ENCODE measurements at regions not wholly inside any gene's neighbourhood (a gene's known extent, or its start where the extent isn't known, plus 50 kb on each side); places are given as distances from the start of the nearest gene placed in this dataset.

GRCh38 chr2:239598011-239598731, 197.4 kb upstream of the HDAC4 start:
- Mint-ChIP-seq H3K27ac (no peak overlapping the region), H3K27me3 (peaks cover 0 to 1% of the 10 kb centered on the region in 2 donors), H3K9me3 (no peaks in the 10 kb centered on the region), H3K4me3 (no peak overlapping the region), H3K36me3 (no peaks in the 10 kb centered on the region), H3K4me1 (peaks cover 17 to 19% (median 19%) of the 10 kb centered on the region in 3 donors)
- Histone ChIP-seq H3K27ac (ENCODE audit: low read depth, low read length) (no peak overlapping the region), H3K4me1 (ENCODE audit: insufficient read depth, low read length) (peaks cover 20% of the 10 kb centered on the region), H3K4me3 (ENCODE audit: low read length) (no peak overlapping the region), H3K27me3 (ENCODE audit: insufficient read depth, low read length, poor library complexity, severe bottlenecking) (no peaks in the 10 kb centered on the region), H3K9me3 (ENCODE audit: low read length) (no peaks in the 10 kb centered on the region), H3K36me3 (ENCODE audit: insufficient read depth, low read length) (no peaks in the 10 kb centered on the region)
- POLR2A ChIA-PET = no interaction called here
- CTCF ChIA-PET = no interaction called here
- no peak for DNase-seq

- H3K27me3 Mint-ChIP-seq = peaks cover 0 to 1% of the 10 kb centered on the region in 2 donors
- CTCF ChIA-PET = no interaction called here
- no peak overlapping the region for H3K27ac ChIP-seq (ENCODE audit: low read depth, low read length)
These were observed 196.4 kb upstream of the HDAC4 start for GRCh38 chr2:239597216-239597615.

GRCh38 chr2:239596792-239597191, 196.0 kb upstream of the HDAC4 start:
- Mint-ChIP-seq H3K36me3 (peaks cover 0 to 4% (median 0%) of the 10 kb centered on the region in 3 donors), H3K4me3 (peak overlapping the region in 1 of 7 donors; percentile 70), H3K9me3 (no peaks in the 10 kb centered on the region), H3K27me3 (no peaks in the 10 kb centered on the region), H3K27ac (peak overlapping the region in 1 of 8 donors; percentile 80), H3K4me1 (peaks cover 5 to 6% (median 5%) of the 10 kb centered on the region in 3 donors)
- Histone ChIP-seq H3K27me3 (ENCODE audit: insufficient read depth, low read length, poor library complexity, severe bottlenecking) (no peaks in the 10 kb centered on the region), H3K4me3 (ENCODE audit: low read length) (no peak overlapping the region), H3K36me3 (ENCODE audit: insufficient read depth, low read length) (no peaks in the 10 kb centered on the region), H3K27ac (ENCODE audit: low read depth, low read length) (no peak overlapping the region), H3K9me3 (ENCODE audit: low read length) (no peaks in the 10 kb centered on the region), H3K4me1 (ENCODE audit: insufficient read depth, low read length) (peaks cover 6% of the 10 kb centered on the region)
- ChIA-PET POLR2A (no interaction called here), CTCF (no interaction called here)
- DNase-seq = no peak

More at GRCh38 chr2:239597216-239597615, 196.4 kb upstream of the HDAC4 start:
- no peak overlapping the region for H3K27ac Mint-ChIP-seq
- Histone ChIP-seq H3K27me3 (ENCODE audit: insufficient read depth, low read length, poor library complexity, severe bottlenecking) (no peaks in the 10 kb centered on the region), H3K4me3 (ENCODE audit: low read length) (no peak overlapping the region), H3K36me3 (ENCODE audit: insufficient read depth, low read length) (no peaks in the 10 kb centered on the region), H3K9me3 (ENCODE audit: low read length) (no peaks in the 10 kb centered on the region), H3K4me1 (ENCODE audit: insufficient read depth, low read length) (peaks cover 10% of the 10 kb centered on the region)
- H3K36me3 Mint-ChIP-seq = no peaks in the 10 kb centered on the region
- DNase-seq = no peak
- no peak overlapping the region for H3K4me3 Mint-ChIP-seq
- H3K4me1 Mint-ChIP-seq = peaks cover 9 to 10% (median 9%) of the 10 kb centered on the region in 3 donors
- POLR2A ChIA-PET = no interaction called here
- no peaks in the 10 kb centered on the region for H3K9me3 Mint-ChIP-seq

- Mint-ChIP-seq H3K4me1 (peaks cover 0 to 3% (median under 1%) of the 10 kb centered on the region in 3 donors), H3K27ac (peak overlapping the region in 1 of 8 donors; percentile 35), H3K27me3 (peaks cover 0 to 3% of the 10 kb centered on the region in 2 donors), H3K36me3 (peaks cover 0 to 4% (median 0%) of the 10 kb centered on the region in 3 donors), H3K4me3 (no peak overlapping the region), H3K9me3 (no peaks in the 10 kb centered on the region)
- DNase-seq = no peak
- no peaks in the 10 kb centered on the region for H3K9me3 ChIP-seq (ENCODE audit: low read length)
- H3K4me1 ChIP-seq (ENCODE audit: insufficient read depth, low read length) = peaks cover under 1% of the 10 kb centered on the region
- no peak overlapping the region for H3K27ac ChIP-seq (ENCODE audit: low read depth, low read length)
- no peak overlapping the region for H3K4me3 ChIP-seq (ENCODE audit: low read length)
- POLR2A ChIA-PET = no interaction called here
- CTCF ChIA-PET = interaction anchor here (0.5 kb wide), 1 partner anchor 261 kb away, joined by 3 read pairs; no protein-coding TSS in a partner anchor
- H3K27me3 ChIP-seq (ENCODE audit: insufficient read depth, low read length, poor library complexity, severe bottlenecking) = no peaks in the 10 kb centered on the region
- no peaks in the 10 kb centered on the region for H3K36me3 ChIP-seq (ENCODE audit: insufficient read depth, low read length)
These were observed 195.4 kb upstream of the HDAC4 start for GRCh38 chr2:239596253-239596652.

- DNase-seq = no peak
- Mint-ChIP-seq H3K9me3 (no peaks in the 10 kb centered on the region), H3K27ac (peak overlapping the region in 2 of 8 donors; percentile 35 to 86), H3K4me1 (peaks cover 0 to 2% (median 0%) of the 10 kb centered on the region in 3 donors), H3K4me3 (no peak overlapping the region), H3K36me3 (peaks cover 0 to 4% (median 0%) of the 10 kb centered on the region in 3 donors), H3K27me3 (peaks cover 0 to 4% of the 10 kb centered on the region in 2 donors)
- CTCF ChIA-PET = interaction anchor here (0.5 kb wide), 1 partner anchor 261 kb away, joined by 3 read pairs; no protein-coding TSS in a partner anchor
- H3K4me1 ChIP-seq (ENCODE audit: insufficient read depth, low read length) = no peaks in the 10 kb centered on the region
- no peak overlapping the region for H3K27ac ChIP-seq (ENCODE audit: low read depth, low read length)
- H3K36me3 ChIP-seq (ENCODE audit: insufficient read depth, low read length) = no peaks in the 10 kb centered on the region
- no peaks in the 10 kb centered on the region for H3K9me3 ChIP-seq (ENCODE audit: low read length)
- POLR2A ChIA-PET = no interaction called here
- no peaks in the 10 kb centered on the region for H3K27me3 ChIP-seq (ENCODE audit: insufficient read depth, low read length, poor library complexity, severe bottlenecking)
- H3K4me3 ChIP-seq (ENCODE audit: low read length) = no peak overlapping the region
These were observed 194.9 kb upstream of the HDAC4 start for GRCh38 chr2:239595726-239596125.

GRCh38 chr2:239594772-239595608, 194.2 kb upstream of the HDAC4 start:
- Mint-ChIP-seq H3K27me3 (peaks cover 0 to 4% of the 10 kb centered on the region in 2 donors), H3K27ac (no peak overlapping the region), H3K4me3 (no peak overlapping the region), H3K36me3 (peaks cover 0 to 4% (median 0%) of the 10 kb centered on the region in 3 donors), H3K9me3 (no peaks in the 10 kb centered on the region), H3K4me1 (peaks cover 0 to 2% (median 0%) of the 10 kb centered on the region in 3 donors)
- CTCF ChIA-PET = no interaction called here
- no peaks in the 10 kb centered on the region for H3K36me3 ChIP-seq (ENCODE audit: insufficient read depth, low read length)
- peak in 1 of 5 donors; percentile 33 for DNase-seq
- H3K27me3 ChIP-seq (ENCODE audit: insufficient read depth, low read length, poor library complexity, severe bottlenecking) = no peaks in the 10 kb centered on the region
- POLR2A ChIA-PET = no interaction called here
- no peaks in the 10 kb centered on the region for H3K4me1 ChIP-seq (ENCODE audit: insufficient read depth, low read length)
- H3K4me3 ChIP-seq (ENCODE audit: low read length) = no peak overlapping the region
- H3K27ac ChIP-seq (ENCODE audit: low read depth, low read length) = no peak overlapping the region
- H3K9me3 ChIP-seq (ENCODE audit: low read length) = no peaks in the 10 kb centered on the region

- no peak overlapping the region for H3K27ac Mint-ChIP-seq
- H3K4me1 Mint-ChIP-seq = peaks cover 0 to 2% (median 2%) of the 10 kb centered on the region in 3 donors
- Histone ChIP-seq H3K27me3 (ENCODE audit: insufficient read depth, low read length, poor library complexity, severe bottlenecking) (no peaks in the 10 kb centered on the region), H3K36me3 (ENCODE audit: insufficient read depth, low read length) (no peaks in the 10 kb centered on the region), H3K4me1 (ENCODE audit: insufficient read depth, low read length) (no peaks in the 10 kb centered on the region), H3K27ac (ENCODE audit: low read depth, low read length) (no peak overlapping the region), H3K4me3 (ENCODE audit: low read length) (no peak overlapping the region), H3K9me3 (ENCODE audit: low read length) (no peaks in the 10 kb centered on the region)
- peaks cover 0 to 4% of the 10 kb centered on the region in 2 donors for H3K27me3 Mint-ChIP-seq
- no peak overlapping the region for H3K4me3 Mint-ChIP-seq
- peak in 1 of 5 donors; percentile 8 for DNase-seq
- no peaks in the 10 kb centered on the region for H3K9me3 Mint-ChIP-seq
- ChIA-PET POLR2A (no interaction called here), CTCF (no interaction called here)
- H3K36me3 Mint-ChIP-seq = peaks cover 0 to 4% (median 0%) of the 10 kb centered on the region in 3 donors
These were observed 193.4 kb upstream of the HDAC4 start for GRCh38 chr2:239594019-239594771.

Data from CD8-positive, alpha-beta memory T cell (primary cell).